H9 (cell line): ENCODE measurements at regions not wholly inside any gene's neighbourhood (a gene's known extent, or its start where the extent isn't known, plus 50 kb on each side); places are given as distances from the start of the nearest gene placed in this dataset.

ENCODE experiments used
- DNase-seq: peaks from one replicate; pipeline ENCODE4 v3.0.0-alpha.2; 2017
- H2AFZ ChIP-seq: one replicate; pipeline ENCODE4 v1.6.1; 2013; ENCODE audit warnings: mild to moderate bottlenecking, low read length, control low read depth, moderate library complexity
- H2AK5ac ChIP-seq: 2 replicates; pipeline ENCODE4 v1.6.1; 2013; ENCODE audit warnings: low read length, control low read depth, mixed read lengths; ENCODE audit not compliant: insufficient read length
- H2BK120ac ChIP-seq: one replicate; pipeline ENCODE4 v1.6.1; 2013; ENCODE audit warnings: low read depth, mild to moderate bottlenecking, low read length, control low read depth, inconsistent platforms; ENCODE audit not compliant: poor library complexity, severe bottlenecking
- H2BK12ac ChIP-seq: 2 replicates; pipeline ENCODE4 v1.6.1; 2013; ENCODE audit warnings: low read length, control low read depth, mixed read lengths, low read depth; ENCODE audit not compliant: insufficient read length
- H2BK15ac ChIP-seq: 2 replicates; pipeline ENCODE4 v1.6.1; 2013; ENCODE audit warnings: low read depth, low read length, control low read depth
- H2BK20ac ChIP-seq: one replicate; pipeline ENCODE4 v1.6.1; 2013; ENCODE audit warnings: low read depth, mild to moderate bottlenecking, low read length, control low read depth, inconsistent platforms; ENCODE audit not compliant: poor library complexity, severe bottlenecking
- H2BK5ac ChIP-seq: 2 replicates; pipeline ENCODE4 v1.6.1; 2013; ENCODE audit warnings: low read length, control low read depth, mixed read lengths; ENCODE audit not compliant: insufficient read length
- H3K14ac ChIP-seq: 2 replicates; pipeline ENCODE4 v1.6.1; 2013; ENCODE audit warnings: low read length, control low read depth; ENCODE audit not compliant: insufficient read depth
- H3K18ac ChIP-seq: 2 replicates; pipeline ENCODE4 v1.6.1; 2013; ENCODE audit warnings: low read depth, mild to moderate bottlenecking, mixed read lengths, low read length, control low read depth; ENCODE audit not compliant: insufficient read length
- H3K23ac ChIP-seq: 2 replicates; pipeline ENCODE4 v1.6.1; 2013; ENCODE audit warnings: low read length, control low read depth, mixed read lengths, low read depth; ENCODE audit not compliant: insufficient read length
- H3K23me2 ChIP-seq: 2 replicates; pipeline ENCODE4 v1.6.1; 2013; ENCODE audit warnings: low read depth, mild to moderate bottlenecking, mixed read lengths, low read length, control low read depth; ENCODE audit not compliant: insufficient read length, poor library complexity, severe bottlenecking
- H3K27ac ChIP-seq: 2 replicates; pipeline ENCODE4 v1.5.1; 2013; ENCODE audit warnings: low read length, control low read depth, mixed read lengths, low read depth; ENCODE audit not compliant: insufficient read length
- H3K27me3 ChIP-seq: 2 replicates; pipeline ENCODE4 v1.6.1; 2013; ENCODE audit warnings: low read length, control low read depth, inconsistent platforms; ENCODE audit not compliant: insufficient read depth
- H3K4ac ChIP-seq: 2 replicates; pipeline ENCODE4 v1.6.1; 2013; ENCODE audit warnings: low read depth, mild to moderate bottlenecking, control low read depth, inconsistent platforms, low read length, moderate library complexity
- H3K4me1 ChIP-seq: 2 replicates; pipeline ENCODE4 v1.6.1; 2013; ENCODE audit warnings: low read length, control low read depth, inconsistent platforms; ENCODE audit not compliant: insufficient read depth
- H3K4me2 ChIP-seq: 2 replicates; pipeline ENCODE4 v1.6.1; 2013; ENCODE audit warnings: low read length, control low read depth, mixed read lengths; ENCODE audit not compliant: insufficient read length, insufficient read depth
- H3K56ac ChIP-seq: 2 replicates; pipeline ENCODE4 v1.6.1; 2013; ENCODE audit warnings: low read depth, mild to moderate bottlenecking, mixed read lengths, low read length, control low read depth; ENCODE audit not compliant: insufficient read length
- H3K79me1 ChIP-seq: 2 replicates; pipeline ENCODE4 v1.6.1; 2013; ENCODE audit warnings: low read depth, mild to moderate bottlenecking, moderate library complexity, low read length, control low read depth, inconsistent platforms; ENCODE audit not compliant: insufficient read depth, poor library complexity, severe bottlenecking
- H3K79me2 ChIP-seq: 2 replicates; pipeline ENCODE4 v1.6.1; 2013; ENCODE audit warnings: low read length, control low read depth, inconsistent platforms; ENCODE audit not compliant: insufficient read depth
- H3K9ac ChIP-seq: 2 replicates; pipeline ENCODE4 v1.6.1; 2013; ENCODE audit warnings: low read length, control low read depth, mixed read lengths; ENCODE audit not compliant: insufficient read length; ENCODE audit errors: extremely low read depth
- H3K9me3 ChIP-seq: one replicate; pipeline ENCODE4 v1.6.1; 2013; ENCODE audit warnings: low read depth, low read length, inconsistent platforms; ENCODE audit not compliant: control insufficient read depth
- H3T11ph ChIP-seq: one replicate; pipeline ENCODE4 v1.6.1; 2013; ENCODE audit warnings: mild to moderate bottlenecking, low read length, control low read depth, inconsistent platforms
- H4K20me1 ChIP-seq: one replicate; pipeline ENCODE4 v1.6.1; 2013; ENCODE audit not compliant: control insufficient read depth, insufficient read length, insufficient read depth
- H4K5ac ChIP-seq: 2 replicates; pipeline ENCODE4 v1.6.1; 2013; ENCODE audit warnings: low read depth, mild to moderate bottlenecking, mixed read lengths, low read length, control low read depth; ENCODE audit not compliant: insufficient read length
- H4K8ac ChIP-seq: replicated peaks from 2 replicates; pipeline ENCODE4 v1.6.1; 2013; ENCODE audit warnings: low read length, control low read depth, mixed read lengths, low read depth; ENCODE audit not compliant: insufficient read length
- H4K91ac ChIP-seq: 2 replicates; pipeline ENCODE4 v1.6.1; 2013; ENCODE audit warnings: low read depth, mild to moderate bottlenecking, moderate library complexity, mixed read lengths, low read length, control low read depth; ENCODE audit not compliant: insufficient read length
- H3K27ac Mint-ChIP-seq, 3 experiments: 2 replicates in 2 of 3; 3 replicates in 1 of 3; pipeline ENCODE4 v1.8.0; 2020 to 2021; ENCODE audit warnings: mixed read lengths in 3 of 3, mild to moderate bottlenecking in 1 of 3, moderate library complexity in 1 of 3
- H3K27me3 Mint-ChIP-seq: 2 replicates; pipeline ENCODE4 v1.8.0; 2021; ENCODE audit warnings: low read depth, mild to moderate bottlenecking, moderate library complexity, mixed read lengths
- H3K36me3 Mint-ChIP-seq, 3 experiments: 2 replicates in 2 of 3; 3 replicates in 1 of 3; pipeline ENCODE4 v1.8.0; 2020 to 2021; ENCODE audit warnings: low read depth in 3 of 3, mixed read lengths in 3 of 3; ENCODE audit not compliant: insufficient read depth in 1 of 3
- H3K4me1 Mint-ChIP-seq, 2 experiments: 2 replicates each; pipeline ENCODE4 v1.8.0; 2020; ENCODE audit warnings: mixed read lengths in 2 of 2
- H3K4me3 Mint-ChIP-seq, 2 experiments: 2 replicates in 1 of 2; 3 replicates in 1 of 2; pipeline ENCODE4 v1.8.0; 2020 to 2021; ENCODE audit warnings: mild to moderate bottlenecking in 2 of 2, mixed read lengths in 2 of 2, moderate library complexity in 1 of 2
- H3K9me3 Mint-ChIP-seq, 2 experiments: 2 replicates in 1 of 2; 3 replicates in 1 of 2; pipeline ENCODE4 v1.8.0; 2020; ENCODE audit warnings: mild to moderate bottlenecking in 2 of 2, mixed read lengths in 2 of 2, moderate library complexity in 1 of 2
- WGBS: extraction: QIAGEN DNeasy Blood & Tissue Kit; methylation state at CpG from one replicate; pipeline ENCODE4 v1.1.7; 2013; ENCODE audit warnings: missing lambda C conversion rate, low lambda C conversion rate, mixed read lengths; ENCODE audit not compliant: insufficient read length; ENCODE audit errors: extremely low coverage; 5-methylcytosine and 5-hydroxymethylcytosine counted together
- TF ChIP-seq, protein P1 (sequence below): fragments of 200-600 bp; sonication (generic); conservative IDR thresholded peaks from 3 replicates; pipeline ENCODE4 v1.8.0; 2021; ENCODE audit warnings: antibody characterized with exemption, mild to moderate bottlenecking

GRCh38 chr11:45087900-45088160, 58.6 kb upstream of the PRDM11 start:
- Histone ChIP-seq H3K79me2 (no peaks in the 10 kb centered on the region), H3K27ac (no peak overlapping the region), H3K79me1 (no peaks in the 10 kb centered on the region), H3K18ac (no peak overlapping the region), H3K56ac (no peak overlapping the region), H2BK15ac (no peak overlapping the region), H3K9ac (no peak overlapping the region), H2AK5ac (no peak overlapping the region), H3K14ac (no peak overlapping the region), H4K20me1 (no peaks in the 10 kb centered on the region), H2BK12ac (no peak overlapping the region), H4K5ac (no peak overlapping the region), H3K23ac (no peak overlapping the region), H2BK20ac (no peak overlapping the region), H4K8ac (no peak overlapping the region), H3K4me2 (no peak overlapping the region), H3K9me3 (no peaks in the 10 kb centered on the region), H3K4ac (no peak overlapping the region), H3K27me3 (no peaks in the 10 kb centered on the region), H3T11ph (no peak overlapping the region), H2AFZ (no peak overlapping the region), H2BK5ac (no peak overlapping the region), H3K23me2 (no peaks in the 10 kb centered on the region), H3K4me1 (peaks cover 14% of the 10 kb centered on the region; the same call in 1 of the 2 replicates), H4K91ac (no peak overlapping the region), H2BK120ac (no peak overlapping the region)
- DNase-seq, result no peak
- H3K9me3 Mint-ChIP-seq, result no peaks in the 10 kb centered on the region; a peak in 2 of 5 replicates
- H3K4me3 Mint-ChIP-seq, result no peak overlapping the region
- TF ChIP-seq, protein P1, sequence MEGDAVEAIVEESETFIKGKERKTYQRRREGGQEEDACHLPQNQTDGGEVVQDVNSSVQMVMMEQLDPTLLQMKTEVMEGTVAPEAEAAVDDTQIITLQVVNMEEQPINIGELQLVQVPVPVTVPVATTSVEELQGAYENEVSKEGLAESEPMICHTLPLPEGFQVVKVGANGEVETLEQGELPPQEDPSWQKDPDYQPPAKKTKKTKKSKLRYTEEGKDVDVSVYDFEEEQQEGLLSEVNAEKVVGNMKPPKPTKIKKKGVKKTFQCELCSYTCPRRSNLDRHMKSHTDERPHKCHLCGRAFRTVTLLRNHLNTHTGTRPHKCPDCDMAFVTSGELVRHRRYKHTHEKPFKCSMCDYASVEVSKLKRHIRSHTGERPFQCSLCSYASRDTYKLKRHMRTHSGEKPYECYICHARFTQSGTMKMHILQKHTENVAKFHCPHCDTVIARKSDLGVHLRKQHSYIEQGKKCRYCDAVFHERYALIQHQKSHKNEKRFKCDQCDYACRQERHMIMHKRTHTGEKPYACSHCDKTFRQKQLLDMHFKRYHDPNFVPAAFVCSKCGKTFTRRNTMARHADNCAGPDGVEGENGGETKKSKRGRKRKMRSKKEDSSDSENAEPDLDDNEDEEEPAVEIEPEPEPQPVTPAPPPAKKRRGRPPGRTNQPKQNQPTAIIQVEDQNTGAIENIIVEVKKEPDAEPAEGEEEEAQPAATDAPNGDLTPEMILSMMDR, result no peak
- no CpG with 5 or more reads among the region's 7 CpGs for WGBS
- H3K27me3 Mint-ChIP-seq, result peaks cover 4% of the 10 kb centered on the region; the same call in 1 of the 2 replicates
- H3K4me1 Mint-ChIP-seq, result peaks cover 72 to 78% of the 10 kb centered on the region in 2 experiments
- H3K36me3 Mint-ChIP-seq, result no peaks in the 10 kb centered on the region; a peak in 1 of 7 replicates
- H3K27ac Mint-ChIP-seq, result 0 out of 7 replicates have a peak overlapping the region, but pooled peaks of 1 of the 3 experiments have one; percentile 4
